Type B pancreatic cell (in vitro differentiated cells): ENCODE measurements at regions not wholly inside any gene's neighbourhood (a gene's known extent, or its start where the extent isn't known, plus 50 kb on each side); places are given as distances from the start of the nearest gene placed in this dataset.

Experiments
- DNase-seq: peaks from one replicate; pipeline ENCODE4 v3.0.0; 2021; ENCODE audit warnings: mixed read lengths; ENCODE audit not compliant: unreplicated experiment; ENCODE audit errors: extremely low spot score
- H3K27ac Mint-ChIP-seq: 2 replicates; pipeline ENCODE4 v1.8.0; 2021; ENCODE audit warnings: mild to moderate bottlenecking, mixed read lengths
- H3K27me3 Mint-ChIP-seq: 2 replicates; pipeline ENCODE4 v1.8.0; 2021; ENCODE audit warnings: mixed read lengths
- H3K36me3 Mint-ChIP-seq: 2 replicates; pipeline ENCODE4 v1.8.0; 2021; ENCODE audit warnings: mixed read lengths
- H3K4me1 Mint-ChIP-seq: one replicate; pipeline ENCODE4 v1.8.0; 2021; ENCODE audit warnings: mixed read lengths; ENCODE audit not compliant: unreplicated experiment
- H3K4me3 Mint-ChIP-seq: 2 replicates; pipeline ENCODE4 v1.8.0; 2021; ENCODE audit warnings: mild to moderate bottlenecking, mixed read lengths
- H3K9me3 Mint-ChIP-seq: 2 replicates; pipeline ENCODE4 v1.8.0; 2021; ENCODE audit warnings: mixed read lengths
- TF ChIP-seq, protein P1 (sequence below): fragments of 200-600 bp; sonication (generic); conservative IDR thresholded peaks from 2 replicates; pipeline ENCODE4 v1.5.0; 2021; ENCODE audit warnings: antibody characterized with exemption, mild to moderate bottlenecking

DNA sequence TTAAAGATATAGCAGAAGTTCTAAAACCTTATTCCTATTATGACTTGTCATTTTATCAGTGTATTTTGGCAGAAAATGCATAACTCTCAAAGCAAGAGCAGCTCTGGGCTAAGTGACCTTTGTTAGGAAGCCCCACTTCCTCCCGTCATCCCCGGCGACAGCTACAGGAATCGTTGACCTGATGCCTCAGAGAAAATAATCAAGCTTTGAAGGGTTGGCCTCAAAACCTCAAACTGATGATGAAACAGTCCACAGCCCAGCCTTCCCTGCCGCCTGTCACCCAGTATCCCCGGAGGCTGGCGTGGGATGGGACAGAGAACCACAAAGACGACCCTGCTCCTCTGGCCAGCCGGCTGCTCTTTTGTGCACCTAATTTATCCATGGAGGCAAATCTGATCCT lies 65.3 kb downstream of the KCNF1 start:
- TF ChIP-seq, protein P1, sequence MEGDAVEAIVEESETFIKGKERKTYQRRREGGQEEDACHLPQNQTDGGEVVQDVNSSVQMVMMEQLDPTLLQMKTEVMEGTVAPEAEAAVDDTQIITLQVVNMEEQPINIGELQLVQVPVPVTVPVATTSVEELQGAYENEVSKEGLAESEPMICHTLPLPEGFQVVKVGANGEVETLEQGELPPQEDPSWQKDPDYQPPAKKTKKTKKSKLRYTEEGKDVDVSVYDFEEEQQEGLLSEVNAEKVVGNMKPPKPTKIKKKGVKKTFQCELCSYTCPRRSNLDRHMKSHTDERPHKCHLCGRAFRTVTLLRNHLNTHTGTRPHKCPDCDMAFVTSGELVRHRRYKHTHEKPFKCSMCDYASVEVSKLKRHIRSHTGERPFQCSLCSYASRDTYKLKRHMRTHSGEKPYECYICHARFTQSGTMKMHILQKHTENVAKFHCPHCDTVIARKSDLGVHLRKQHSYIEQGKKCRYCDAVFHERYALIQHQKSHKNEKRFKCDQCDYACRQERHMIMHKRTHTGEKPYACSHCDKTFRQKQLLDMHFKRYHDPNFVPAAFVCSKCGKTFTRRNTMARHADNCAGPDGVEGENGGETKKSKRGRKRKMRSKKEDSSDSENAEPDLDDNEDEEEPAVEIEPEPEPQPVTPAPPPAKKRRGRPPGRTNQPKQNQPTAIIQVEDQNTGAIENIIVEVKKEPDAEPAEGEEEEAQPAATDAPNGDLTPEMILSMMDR: no peak
- peaks cover 4% of the 10 kb centered on the region for H3K9me3 Mint-ChIP-seq
- H3K27me3 Mint-ChIP-seq: peaks cover 29% of the 10 kb centered on the region
- H3K36me3 Mint-ChIP-seq: no peaks in the 10 kb centered on the region
- no peak overlapping the region for H3K27ac Mint-ChIP-seq
- no peak overlapping the region for H3K4me3 Mint-ChIP-seq
- H3K4me1 Mint-ChIP-seq: peaks cover 26% of the 10 kb centered on the region
- no peak for DNase-seq

DNA sequence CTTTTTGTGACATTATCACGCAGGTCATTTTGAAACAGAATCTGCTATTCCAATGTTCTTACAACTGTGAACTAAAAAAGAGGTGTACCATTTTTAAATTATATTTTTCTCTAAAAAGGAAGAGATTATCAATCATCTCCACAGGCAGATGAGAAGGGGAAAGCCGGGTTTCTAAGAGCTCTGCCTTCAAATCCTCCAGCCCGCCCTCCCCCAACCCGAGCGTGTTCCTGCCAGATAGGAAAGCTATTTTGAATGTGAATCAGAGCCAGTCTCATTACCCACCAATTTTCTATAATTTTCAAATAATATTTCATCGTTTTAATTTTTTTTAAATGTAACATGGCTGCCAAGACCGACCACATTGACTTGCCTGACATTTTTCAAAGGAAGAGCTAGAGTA lies 65.9 kb downstream of the KCNF1 start:
- Mint-ChIP-seq H3K27me3 (peaks cover 27% of the 10 kb centered on the region), H3K36me3 (no peaks in the 10 kb centered on the region), H3K9me3 (peaks cover 4% of the 10 kb centered on the region), H3K27ac (no peak overlapping the region), H3K4me1 (peaks cover 20% of the 10 kb centered on the region), H3K4me3 (no peak overlapping the region)
- TF ChIP-seq, protein P1: no peak
- DNase-seq: no peak

DNA sequence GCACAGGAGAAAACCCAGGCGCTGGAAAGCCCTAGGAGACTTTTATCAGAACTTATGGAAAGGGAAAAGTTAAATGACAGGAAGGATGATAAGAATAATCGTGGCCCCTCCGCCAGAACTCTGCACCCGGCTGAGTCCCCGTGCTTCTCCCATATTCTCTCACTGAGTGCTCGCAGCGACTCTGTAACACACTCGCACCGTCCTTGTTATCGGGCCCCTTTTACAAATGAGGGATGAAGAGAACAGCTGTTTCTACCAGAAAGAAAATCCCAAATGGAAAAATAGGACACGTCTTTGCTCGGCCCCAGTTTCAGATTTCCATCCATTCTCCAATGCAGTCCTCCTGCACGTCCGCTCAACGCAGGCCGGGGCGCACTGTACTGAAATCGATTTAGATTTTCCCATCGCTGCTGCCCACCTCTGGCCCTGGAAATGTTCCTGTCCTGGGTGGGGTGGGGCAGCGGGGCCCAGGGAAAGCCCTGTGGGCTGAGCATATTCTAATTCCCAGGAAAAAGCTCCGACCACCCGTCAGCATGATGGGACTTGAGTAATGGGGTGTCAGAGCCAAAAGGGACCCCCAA lies 66.4 kb downstream of the KCNF1 start:
- peaks cover 4% of the 10 kb centered on the region for H3K9me3 Mint-ChIP-seq
- TF ChIP-seq, protein P1: no peak
- DNase-seq: no peak
- H3K27me3 Mint-ChIP-seq: peaks cover 26% of the 10 kb centered on the region
- H3K27ac Mint-ChIP-seq: no peak overlapping the region
- H3K4me1 Mint-ChIP-seq: peaks cover 16% of the 10 kb centered on the region
- H3K36me3 Mint-ChIP-seq: no peaks in the 10 kb centered on the region
- no peak overlapping the region for H3K4me3 Mint-ChIP-seq

DNA sequence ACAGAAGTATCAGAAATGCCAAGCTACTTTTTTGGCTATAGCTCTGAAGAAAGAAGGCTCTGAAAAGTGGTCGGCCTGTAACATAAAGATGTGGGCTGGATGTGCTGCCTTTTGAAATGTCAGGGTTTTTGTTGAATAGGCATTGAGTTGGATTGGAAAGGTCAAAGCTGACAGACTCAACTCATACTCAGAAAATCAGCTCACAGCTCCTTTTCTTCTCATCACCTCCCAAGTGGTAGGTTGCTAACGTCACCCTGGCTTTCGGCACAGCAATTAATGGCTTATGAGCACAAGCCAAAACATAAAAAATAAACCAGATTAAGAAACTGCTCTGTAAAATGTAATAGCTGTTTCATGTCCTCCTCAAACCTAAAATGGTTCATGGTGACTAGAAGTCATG lies 68.3 kb downstream of the KCNF1 start:
- H3K9me3 Mint-ChIP-seq: no peaks in the 10 kb centered on the region

DNA sequence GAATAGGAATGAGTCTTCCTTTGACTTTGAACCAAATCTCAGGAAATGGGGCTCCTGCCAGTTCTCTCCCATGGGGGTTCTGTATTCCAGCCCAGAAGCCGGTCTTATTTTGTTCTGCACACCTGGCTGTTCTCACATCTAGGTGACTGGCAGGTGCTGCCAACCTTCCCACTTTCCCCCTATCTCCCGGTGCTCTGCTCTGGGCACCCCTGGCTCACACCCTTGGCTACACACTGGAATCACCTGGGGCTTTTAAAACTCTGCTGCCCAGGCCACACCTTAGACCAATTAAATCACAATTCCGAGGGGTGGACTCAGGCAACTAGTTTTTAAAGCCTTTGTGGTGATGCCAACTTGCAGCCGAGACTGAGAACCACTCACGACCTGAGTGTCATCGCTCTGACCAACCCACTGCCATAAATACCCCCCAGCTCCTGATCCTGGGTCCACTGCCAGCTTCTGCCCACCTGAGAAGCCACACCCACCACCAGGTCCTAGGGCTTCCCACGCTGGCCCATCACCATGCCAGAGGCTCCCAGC lies 69.2 kb downstream of the KCNF1 start:
- H3K27me3 Mint-ChIP-seq: peaks cover 22% of the 10 kb centered on the region
- H3K27ac Mint-ChIP-seq: no peak overlapping the region
- H3K4me3 Mint-ChIP-seq: no peak overlapping the region
- H3K9me3 Mint-ChIP-seq: no peaks in the 10 kb centered on the region
- peaks cover 23% of the 10 kb centered on the region for H3K4me1 Mint-ChIP-seq
- TF ChIP-seq, protein P1: no peak
- no peak for DNase-seq
- no peaks in the 10 kb centered on the region for H3K36me3 Mint-ChIP-seq

More for the DNA sequence above, 68.3 kb downstream of the KCNF1 start:
- peaks cover 26% of the 10 kb centered on the region for H3K27me3 Mint-ChIP-seq
- no peak overlapping the region for H3K4me3 Mint-ChIP-seq
- TF ChIP-seq, protein P1: no peak
- no peak overlapping the region for H3K27ac Mint-ChIP-seq
- peaks cover 23% of the 10 kb centered on the region for H3K4me1 Mint-ChIP-seq
- no peaks in the 10 kb centered on the region for H3K36me3 Mint-ChIP-seq
- DNase-seq: no peak
